Cerebellar cortex (tissue), 1 donor: ENCODE measurements at regions not wholly inside any gene's neighbourhood (a gene's known extent, or its start where the extent isn't known, plus 50 kb on each side); places are given as distances from the start of the nearest gene placed in this dataset.
"Not testable (repeated sequence)": the region's sequence is repeated elsewhere in the genome, so short reads cannot be mapped to it uniquely, and the experiment has no call there.

Experiments
- DNase-seq: peaks from one replicate; pipeline ENCODE4 v3.0.0-alpha.2; 2015; ENCODE audit warnings: low spot score

GRCh38 chr15:35209838-35210237 lies 124.7 kb upstream of the NANOGP8 start:
- no peak for DNase-seq

- no peak for DNase-seq
Measured at GRCh38 chr15:35208353-35208752, 123.3 kb upstream of the NANOGP8 start.

- peak; percentile 24 for DNase-seq
Measured at GRCh38 chr15:35206060-35206675, 121.1 kb upstream of the NANOGP8 start.

GRCh38 chr15:35198197-35198596 lies 113.1 kb upstream of the NANOGP8 start:
- DNase-seq, result no peak

GRCh38 chr15:35197754-35198153 lies 112.7 kb upstream of the NANOGP8 start:
- DNase-seq, result no peak

- DNase-seq, result no peak
Measured at GRCh38 chr15:35197306-35197705, 112.2 kb upstream of the NANOGP8 start.

- no peak for DNase-seq
Measured at GRCh38 chr15:35196273-35196672, 111.2 kb upstream of the NANOGP8 start.

- DNase-seq, result no peak
Measured at GRCh38 chr15:35195649-35196048, 110.6 kb upstream of the NANOGP8 start.

- no peak for DNase-seq
Measured at GRCh38 chr15:35195031-35195430, 109.9 kb upstream of the NANOGP8 start.

GRCh38 chr15:35194296-35194695 lies 109.2 kb upstream of the NANOGP8 start:
- no peak for DNase-seq

GRCh38 chr15:35191783-35192182 lies 106.7 kb upstream of the NANOGP8 start:
- DNase-seq, result no peak

GRCh38 chr15:35186346-35186745 lies 101.3 kb upstream of the NANOGP8 start:
- no peak for DNase-seq

GRCh38 chr15:35184646-35185045 lies 99.6 kb upstream of the NANOGP8 start:
- DNase-seq, result no peak

GRCh38 chr15:35182841-35183479 lies 97.9 kb upstream of the NANOGP8 start:
- peak; percentile 82 for DNase-seq

GRCh38 chr15:35181538-35181937 lies 96.4 kb upstream of the NANOGP8 start:
- peak; percentile 33 for DNase-seq

- no peak for DNase-seq
Measured at GRCh38 chr15:35179739-35180138, 94.6 kb upstream of the NANOGP8 start.

GRCh38 chr15:35178186-35178585 lies 93.1 kb upstream of the NANOGP8 start:
- not testable (repeated sequence) for DNase-seq

- DNase-seq, result no peak
Measured at GRCh38 chr15:35174948-35175347, 89.9 kb upstream of the NANOGP8 start.

- no peak for DNase-seq
Measured at GRCh38 chr15:35173444-35174118, 88.5 kb upstream of the NANOGP8 start.

- DNase-seq, result no peak
Measured at GRCh38 chr15:35170207-35170606, 85.1 kb upstream of the NANOGP8 start.

- DNase-seq, result no peak
Measured at GRCh38 chr15:35168464-35168863, 83.4 kb upstream of the NANOGP8 start.

GRCh38 chr15:35167675-35168074 lies 82.6 kb upstream of the NANOGP8 start:
- DNase-seq, result peak; percentile 67

- peak; percentile 63 for DNase-seq
Measured at GRCh38 chr15:35166730-35167359, 81.8 kb upstream of the NANOGP8 start.
